SK-N-SH treated with all-trans-retinoic acid at 6 μM for 48 hours (cell line): ENCODE measurements at regions not wholly inside any gene's neighbourhood (a gene's known extent, or its start where the extent isn't known, plus 50 kb on each side); places are given as distances from the start of the nearest gene placed in this dataset.

Experiments used
- ATAC-seq: fragments of 200-7000 bp; cut with Tn5 transposase; 3 replicates; pipeline ENCODE4 v1.9.1; 2020; ENCODE audit warnings: mild to moderate bottlenecking, moderate library complexity
- ARNTL ChIP-seq: fragments of 450-650 bp; formaldehyde crosslinking; IDR thresholded peaks from 2 replicates; pipeline ENCODE4 v1.5.0; 2020; ENCODE audit warnings: low read depth, mild to moderate bottlenecking, moderate library complexity, borderline replicate concordance
- BACH2 ChIP-seq: fragments of 250-450 bp; sonication (Bioruptor Pico); IDR thresholded peaks from 2 replicates; pipeline ENCODE4 v1.9.0; 2021; ENCODE audit warnings: mild to moderate bottlenecking, borderline replicate concordance
- CSDC2 ChIP-seq: fragments of 250-450 bp; sonication (Bioruptor Pico); IDR thresholded peaks from 2 replicates; pipeline ENCODE4 v1.5.0; 2020; ENCODE audit warnings: mild to moderate bottlenecking, moderate library complexity
- CSRNP3 ChIP-seq: fragments of 250-450 bp; sonication (Bioruptor Pico); IDR thresholded peaks from 2 replicates; pipeline ENCODE4 v1.5.1; 2021; ENCODE audit warnings: mild to moderate bottlenecking, moderate library complexity
- ESRRG ChIP-seq: fragments of 250-450 bp; sonication (Bioruptor Pico); IDR thresholded peaks from 2 replicates; pipeline ENCODE4 v1.6.1; 2021; ENCODE audit warnings: mild to moderate bottlenecking
- GLIS3 ChIP-seq: fragments of 250-450 bp; sonication (Bioruptor Pico); IDR thresholded peaks from 2 replicates; pipeline ENCODE4 v1.5.0; 2020; ENCODE audit warnings: mild to moderate bottlenecking, moderate library complexity
- ISL1 ChIP-seq: fragments of 250-450 bp; sonication (Bioruptor Pico); IDR thresholded peaks from 2 replicates; pipeline ENCODE4 v2.1.2; 2022; ENCODE audit warnings: mild to moderate bottlenecking, moderate library complexity
- POU6F1 ChIP-seq: fragments of 250-450 bp; sonication (Bioruptor Pico); IDR thresholded peaks from 2 replicates; pipeline ENCODE4 v1.8.0; 2021; ENCODE audit warnings: low read depth, mild to moderate bottlenecking, moderate library complexity, borderline replicate concordance
- PPARA ChIP-seq: fragments of 250-450 bp; sonication (Bioruptor Pico); IDR thresholded peaks from 2 replicates; pipeline ENCODE4 v1.5.0; 2020; ENCODE audit warnings: mild to moderate bottlenecking, borderline replicate concordance
- RARB ChIP-seq: fragments of 250-450 bp; sonication (Bioruptor Pico); IDR thresholded peaks from 2 replicates; pipeline ENCODE4 v1.8.0; 2021; ENCODE audit warnings: mild to moderate bottlenecking, moderate library complexity
- SNAI2 ChIP-seq: fragments of 250-450 bp; sonication (Bioruptor Pico); IDR thresholded peaks from 2 replicates; pipeline ENCODE4 v1.5.0; 2020; ENCODE audit warnings: mild to moderate bottlenecking, moderate library complexity
- TCF4 ChIP-seq: fragments of 250-450 bp; sonication (Bioruptor Pico); IDR thresholded peaks from 2 replicates; pipeline ENCODE4 v1.8.0; 2021; ENCODE audit warnings: mild to moderate bottlenecking, moderate library complexity, borderline replicate concordance
- TOX ChIP-seq: fragments of 250-450 bp; sonication (Bioruptor Pico); IDR thresholded peaks from 2 replicates; pipeline ENCODE4 v1.8.0; 2021; ENCODE audit warnings: mild to moderate bottlenecking, moderate library complexity, borderline replicate concordance
- TSHZ2 ChIP-seq: fragments of 250-450 bp; sonication (Bioruptor Pico); IDR thresholded peaks from 2 replicates; pipeline ENCODE4 v1.5.0; 2020; ENCODE audit warnings: mild to moderate bottlenecking, moderate library complexity
- ZC3H10 ChIP-seq: fragments of 250-450 bp; sonication (Bioruptor Pico); IDR thresholded peaks from 2 replicates; pipeline ENCODE4 v1.5.1; 2021; ENCODE audit warnings: mild to moderate bottlenecking, moderate library complexity
- ZFP3 ChIP-seq: fragments of 250-450 bp; sonication (Bioruptor Pico); IDR thresholded peaks from 2 replicates; pipeline ENCODE4 v1.5.0; 2020; ENCODE audit warnings: mild to moderate bottlenecking, moderate library complexity
- ZFP30 ChIP-seq: fragments of 450-650 bp; formaldehyde crosslinking; IDR thresholded peaks from 2 replicates; pipeline ENCODE4 v1.5.0; 2022; ENCODE audit warnings: mild to moderate bottlenecking, moderate library complexity
- ZNF565 ChIP-seq: fragments of 450-650 bp; formaldehyde crosslinking; conservative IDR thresholded peaks from 2 replicates; pipeline ENCODE4 v1.5.0; 2020; ENCODE audit warnings: low read depth, mild to moderate bottlenecking, moderate library complexity
- ZNF70 ChIP-seq: fragments of 450-650 bp; formaldehyde crosslinking; IDR thresholded peaks from 2 replicates; pipeline ENCODE4 v1.5.0; 2020; ENCODE audit warnings: mild to moderate bottlenecking, moderate library complexity
- ZNF8 ChIP-seq: fragments of 450-650 bp; formaldehyde crosslinking; IDR thresholded peaks from 2 replicates; pipeline ENCODE4 v1.5.0; 2020; ENCODE audit warnings: mild to moderate bottlenecking, moderate library complexity
- TF ChIP-seq, protein P1 (sequence below): fragments of 250-450 bp; sonication (Bioruptor Pico); IDR thresholded peaks from 2 replicates; pipeline ENCODE4 v1.5.1; 2020; ENCODE audit warnings: low read depth, mild to moderate bottlenecking, moderate library complexity
- TF ChIP-seq, protein P2 (sequence below): fragments of 250-450 bp; sonication (Bioruptor Pico); IDR thresholded peaks from 2 replicates; pipeline ENCODE4 v1.8.0; 2020; ENCODE audit warnings: mild to moderate bottlenecking, moderate library complexity, borderline replicate concordance

GRCh38 chr2:237244976-237245646, 159.4 kb downstream of the COPS8 start:
- TF ChIP-seq GLIS3 (CRISPR knock-in tag) (no peak), CSRNP3 (CRISPR knock-in tag) (no peak), ZFP3 (CRISPR knock-in tag) (no peak), SNAI2 (CRISPR knock-in tag) (no peak)
- TF ChIP-seq, protein P1, sequence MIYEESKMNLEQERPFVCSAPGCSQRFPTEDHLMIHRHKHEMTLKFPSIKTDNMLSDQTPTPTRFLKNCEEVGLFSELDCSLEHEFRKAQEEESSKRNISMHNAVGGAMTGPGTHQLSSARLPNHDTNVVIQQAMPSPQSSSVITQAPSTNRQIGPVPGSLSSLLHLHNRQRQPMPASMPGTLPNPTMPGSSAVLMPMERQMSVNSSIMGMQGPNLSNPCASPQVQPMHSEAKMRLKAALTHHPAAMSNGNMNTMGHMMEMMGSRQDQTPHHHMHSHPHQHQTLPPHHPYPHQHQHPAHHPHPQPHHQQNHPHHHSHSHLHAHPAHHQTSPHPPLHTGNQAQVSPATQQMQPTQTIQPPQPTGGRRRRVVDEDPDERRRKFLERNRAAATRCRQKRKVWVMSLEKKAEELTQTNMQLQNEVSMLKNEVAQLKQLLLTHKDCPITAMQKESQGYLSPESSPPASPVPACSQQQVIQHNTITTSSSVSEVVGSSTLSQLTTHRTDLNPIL (CRISPR knock-in tag): no peak
- TF ChIP-seq, protein P2, sequence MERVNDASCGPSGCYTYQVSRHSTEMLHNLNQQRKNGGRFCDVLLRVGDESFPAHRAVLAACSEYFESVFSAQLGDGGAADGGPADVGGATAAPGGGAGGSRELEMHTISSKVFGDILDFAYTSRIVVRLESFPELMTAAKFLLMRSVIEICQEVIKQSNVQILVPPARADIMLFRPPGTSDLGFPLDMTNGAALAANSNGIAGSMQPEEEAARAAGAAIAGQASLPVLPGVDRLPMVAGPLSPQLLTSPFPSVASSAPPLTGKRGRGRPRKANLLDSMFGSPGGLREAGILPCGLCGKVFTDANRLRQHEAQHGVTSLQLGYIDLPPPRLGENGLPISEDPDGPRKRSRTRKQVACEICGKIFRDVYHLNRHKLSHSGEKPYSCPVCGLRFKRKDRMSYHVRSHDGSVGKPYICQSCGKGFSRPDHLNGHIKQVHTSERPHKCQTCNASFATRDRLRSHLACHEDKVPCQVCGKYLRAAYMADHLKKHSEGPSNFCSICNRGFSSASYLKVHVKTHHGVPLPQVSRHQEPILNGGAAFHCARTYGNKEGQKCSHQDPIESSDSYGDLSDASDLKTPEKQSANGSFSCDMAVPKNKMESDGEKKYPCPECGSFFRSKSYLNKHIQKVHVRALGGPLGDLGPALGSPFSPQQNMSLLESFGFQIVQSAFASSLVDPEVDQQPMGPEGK (CRISPR knock-in tag): no peak
- TF ChIP-seq, all 23 proteins: peak for 0
- ATAC-seq: no peak

DNA sequence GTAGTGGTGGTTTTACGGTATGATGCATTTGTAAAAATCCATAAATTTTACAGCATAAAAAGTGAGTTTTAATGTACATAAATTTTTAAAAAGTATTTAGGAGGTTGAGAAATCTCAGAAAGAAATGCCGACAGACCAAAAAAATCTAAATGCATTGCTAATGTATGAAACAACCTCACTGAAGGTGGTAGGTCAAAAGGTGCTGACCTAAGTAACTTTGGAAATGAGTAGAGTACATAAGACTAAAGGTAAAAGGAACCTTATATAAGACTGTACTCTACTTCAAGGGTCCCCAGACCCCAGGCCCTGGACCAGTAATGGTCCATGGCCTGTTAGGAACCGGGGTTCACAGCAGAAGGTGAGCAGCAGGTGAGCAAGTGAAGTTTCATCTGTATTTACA, 163.4 kb downstream of the COL6A3 start:
- no peak for ATAC-seq
- TF ChIP-seq ZNF70 (CRISPR knock-in tag) (no peak), PPARA (CRISPR knock-in tag) (no peak), BACH2 (no peak), POU6F1 (CRISPR knock-in tag) (no peak), ZNF565 (CRISPR knock-in tag) (no peak), GLIS3 (CRISPR knock-in tag) (no peak), ZFP30 (CRISPR knock-in tag) (no peak), TSHZ2 (no peak), SNAI2 (CRISPR knock-in tag) (no peak), RARB (CRISPR knock-in tag) (no peak), ARNTL (CRISPR knock-in tag) (no peak), ISL1 (CRISPR knock-in tag) (no peak), CSDC2 (no peak), ZNF8 (CRISPR knock-in tag) (no peak), ESRRG (CRISPR knock-in tag) (no peak), TCF4 (no peak), TOX (CRISPR knock-in tag) (no peak), ZC3H10 (CRISPR knock-in tag) (no peak)
- TF ChIP-seq, protein P2 (CRISPR knock-in tag): no peak
- TF ChIP-seq, all 23 proteins: peak for 0
